Activated naive CD4-positive, alpha-beta T cell treated with anti-CD3 and anti-CD28 coated beads, Interleukin-2, amount 50 U/mL, for 16 hours (primary cell): ENCODE measurements at regions not wholly inside any gene's neighbourhood (a gene's known extent, or its start where the extent isn't known, plus 50 kb on each side); places are given as distances from the start of the nearest gene placed in this dataset.
"Not testable (repeated sequence)": the region's sequence is repeated elsewhere in the genome, so short reads cannot be mapped to it uniquely, and the experiment has no call there.

Experiments
- DNase-seq: peaks from one replicate; pipeline ENCODE4 v3.0.0-alpha.2; 2020

DNA sequence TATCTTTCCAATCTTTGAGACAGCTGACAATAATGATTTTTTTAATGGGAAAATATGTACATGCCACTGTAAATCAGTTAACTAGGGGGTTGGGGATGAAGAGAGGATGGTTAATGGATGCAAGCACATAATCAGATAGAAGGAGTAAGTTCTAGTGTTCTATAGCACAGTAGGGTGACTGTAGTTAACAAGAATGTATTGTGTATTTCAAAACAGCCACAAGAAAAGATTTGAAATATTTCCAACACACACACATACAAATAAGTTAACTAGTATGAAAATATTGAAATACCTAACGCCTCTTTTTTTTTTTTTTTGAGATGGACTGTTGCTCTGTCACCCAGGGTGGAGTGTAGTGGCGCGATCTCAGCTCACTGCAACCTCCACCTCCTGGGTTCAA, 153.4 kb upstream of the SALL4 start:
- DNase-seq, result no peak

GRCh38 chr20:51953731-51954340, 151.5 kb upstream of the SALL4 start:
- DNase-seq, result no peak

DNA sequence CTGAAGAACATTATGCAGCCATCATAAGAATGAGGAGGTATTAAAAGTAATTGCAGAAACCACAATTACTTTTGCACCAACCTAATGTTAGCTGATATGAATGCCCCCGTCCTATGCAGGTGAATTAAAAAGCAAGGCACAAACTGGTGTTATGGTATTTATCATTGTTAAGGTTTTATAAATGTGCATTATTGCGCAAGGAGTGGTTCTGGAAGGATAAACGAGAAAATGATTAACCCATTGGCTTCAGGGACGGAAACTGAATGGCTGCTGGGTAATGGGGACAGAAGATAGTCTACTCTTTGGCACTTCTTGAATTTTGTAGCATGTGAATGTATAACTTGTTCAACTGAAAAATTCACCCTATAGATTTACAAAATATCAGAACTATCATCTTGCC, 148.6 kb upstream of the SALL4 start:
- DNase-seq, result no peak

- DNase-seq, result no peak
These were observed 144.3 kb upstream of the SALL4 start for GRCh38 chr20:51946586-51946985.

DNA sequence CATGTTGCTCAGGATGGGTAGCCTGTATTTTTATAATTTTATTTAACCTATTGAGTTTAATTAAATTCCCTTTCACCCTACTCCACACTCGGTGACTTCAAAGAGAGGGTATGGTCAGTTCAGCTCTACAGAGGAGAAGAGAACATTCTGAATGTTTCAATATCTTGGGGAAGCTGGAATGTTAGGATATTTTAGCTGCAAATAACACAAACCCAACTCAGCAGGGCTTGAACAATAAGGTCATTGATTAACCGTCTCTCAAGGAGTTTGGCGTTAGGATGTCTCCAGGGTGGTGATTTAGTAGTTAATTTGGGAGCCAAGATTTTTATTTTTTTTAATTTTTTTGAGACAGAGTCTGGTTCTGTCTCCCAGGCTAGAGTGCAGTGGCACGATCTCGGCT, 143.6 kb upstream of the SALL4 start:
- no peak for DNase-seq

GRCh38 chr20:51945177-51945576, 142.9 kb upstream of the SALL4 start:
- DNase-seq, result no peak

GRCh38 chr20:51943761-51944160, 141.4 kb upstream of the SALL4 start:
- no peak for DNase-seq

GRCh38 chr20:51943326-51943725, 141.0 kb upstream of the SALL4 start:
- not testable (repeated sequence) for DNase-seq

- no peak for DNase-seq
These were observed 139.2 kb upstream of the SALL4 start for GRCh38 chr20:51941503-51941902.

- no peak for DNase-seq
These were observed 136.9 kb upstream of the SALL4 start for GRCh38 chr20:51939259-51939585.

GRCh38 chr20:51938559-51939258, 136.4 kb upstream of the SALL4 start:
- no peak for DNase-seq

DNA sequence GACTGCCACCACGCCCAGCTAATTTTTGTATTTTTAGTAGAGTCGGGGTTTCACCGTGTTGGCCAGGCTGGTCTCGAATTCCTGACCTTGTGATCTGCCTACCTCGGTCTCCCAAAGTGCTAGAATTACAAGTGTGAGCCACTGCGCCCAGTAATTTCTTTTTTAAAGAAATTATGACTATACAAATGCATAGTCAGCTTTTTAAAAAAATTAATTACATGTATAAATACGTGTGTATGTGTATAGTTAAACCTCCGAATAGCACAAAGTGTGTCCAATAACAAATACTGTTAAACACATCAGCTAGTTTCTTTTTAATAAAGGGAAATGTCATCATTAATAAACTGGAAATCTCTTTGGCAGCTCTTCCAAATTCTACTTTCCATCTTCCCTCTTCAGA, 135.5 kb upstream of the SALL4 start:
- DNase-seq, result no peak

GRCh38 chr20:51936377-51936776, 134.1 kb upstream of the SALL4 start:
- DNase-seq, result no peak

DNA sequence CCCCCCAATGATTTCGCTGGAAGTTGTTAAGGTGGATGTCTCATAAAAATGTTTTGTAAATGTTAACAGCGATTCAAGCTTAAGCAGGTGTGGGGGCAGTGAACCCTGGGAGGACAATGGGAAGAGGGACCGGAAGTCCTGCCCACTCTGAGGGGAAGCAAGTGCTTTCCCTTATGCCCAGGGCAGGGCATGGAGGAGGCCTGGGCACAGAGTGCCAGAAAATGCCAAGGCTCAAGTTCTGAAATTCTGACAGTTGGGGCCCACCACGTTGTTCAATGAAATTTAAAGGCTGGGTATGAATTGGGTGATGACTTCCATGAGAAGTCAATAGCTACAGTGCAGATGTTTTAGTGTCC, 132.7 kb upstream of the SALL4 start:
- no peak for DNase-seq

DNA sequence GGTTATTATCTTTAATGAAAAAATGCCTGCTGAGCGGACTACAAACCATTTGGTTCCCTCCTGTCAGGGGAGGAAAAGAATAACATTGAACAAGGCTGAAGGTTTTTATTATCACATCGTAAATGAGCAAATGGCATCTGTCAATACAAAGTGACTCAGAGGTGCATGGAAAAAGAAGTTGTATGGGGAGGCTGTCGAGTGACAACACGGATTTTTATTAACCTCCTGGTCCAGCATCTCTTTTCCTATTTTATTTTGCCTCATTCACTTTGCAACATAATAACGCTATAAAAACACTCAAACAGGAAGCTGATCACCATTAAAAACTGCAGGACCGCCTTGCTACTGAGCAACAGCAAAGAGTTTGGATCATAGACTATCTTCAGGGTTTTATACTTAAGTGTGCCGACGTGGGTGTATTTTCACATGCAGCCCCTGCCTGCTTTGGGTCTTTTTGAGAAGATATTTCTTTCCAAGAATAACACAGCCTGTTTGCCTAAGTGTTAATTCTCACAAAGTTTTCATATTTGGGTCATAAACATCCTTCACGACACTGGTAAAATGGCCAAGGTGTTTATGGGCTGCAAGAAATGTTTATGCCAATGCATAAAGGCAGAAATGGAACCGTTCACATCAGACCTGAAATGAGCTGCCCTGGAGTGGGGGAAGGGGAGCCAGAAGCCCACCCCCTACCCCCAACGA, 132.1 kb upstream of the SALL4 start:
- no peak for DNase-seq

GRCh38 chr20:51931371-51931781, 129.1 kb upstream of the SALL4 start:
- DNase-seq, result no peak

- no peak for DNase-seq
These were observed 128.5 kb upstream of the SALL4 start for GRCh38 chr20:51930775-51931174.

- DNase-seq, result no peak
These were observed 126.6 kb upstream of the SALL4 start for GRCh38 chr20:51928931-51929330.

- not testable (repeated sequence) for DNase-seq
These were observed 125.6 kb upstream of the SALL4 start for GRCh38 chr20:51927970-51928369.

GRCh38 chr20:51926670-51927305, 124.5 kb upstream of the SALL4 start:
- DNase-seq, result no peak

GRCh38 chr20:51924509-51924908, 122.2 kb upstream of the SALL4 start:
- no peak for DNase-seq

- no peak for DNase-seq
These were observed 121.3 kb upstream of the SALL4 start for GRCh38 chr20:51923633-51924032.

- not testable (repeated sequence) for DNase-seq
These were observed 120.5 kb upstream of the SALL4 start for GRCh38 chr20:51922812-51923211.

DNA sequence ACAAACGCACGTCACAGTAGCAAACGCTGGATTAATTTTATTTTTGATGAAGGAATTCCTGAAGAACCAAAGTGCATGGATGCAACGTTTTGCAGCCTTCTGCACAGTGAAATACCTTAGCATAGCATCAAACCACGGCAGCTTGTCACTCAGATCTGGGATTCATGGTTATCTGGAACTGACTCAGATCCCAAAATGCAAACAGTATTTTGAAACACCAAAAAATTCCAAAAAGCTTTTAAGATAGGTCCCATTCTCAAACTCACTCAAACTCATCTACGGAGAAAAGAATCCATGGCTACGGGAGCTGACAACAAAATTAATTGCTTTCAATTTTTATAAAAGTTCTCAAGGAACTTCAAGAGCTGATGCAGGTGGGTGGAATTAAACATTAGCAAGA, 116.2 kb upstream of the SALL4 start:
- DNase-seq, result no peak
